GM19395 (cell line): ENCODE measurements at regions not wholly inside any gene's neighbourhood (a gene's known extent, or its start where the extent isn't known, plus 50 kb on each side); places are given as distances from the start of the nearest gene placed in this dataset.

Experiments
- ATAC-seq: cut with Tn5 transposase; IDR thresholded peaks from one replicate; pipeline ENCODE4 v1.9.1; 2021; ENCODE audit warnings: mild to moderate bottlenecking, moderate library complexity; ENCODE audit not compliant: unreplicated experiment

GRCh38 chr3:34277110-34277509, 478.7 kb downstream of the PDCD6IP start:
- no peak for ATAC-seq

GRCh38 chr3:34279901-34280300, 481.5 kb downstream of the PDCD6IP start:
- ATAC-seq, result no peak

GRCh38 chr3:34283751-34284150, 485.3 kb downstream of the PDCD6IP start:
- ATAC-seq, result no peak

- ATAC-seq, result no peak
Measured at GRCh38 chr3:34284959-34285826, 486.8 kb downstream of the PDCD6IP start.

- ATAC-seq, result no peak
Measured at GRCh38 chr3:34285827-34286188, 487.4 kb downstream of the PDCD6IP start.

- ATAC-seq, result no peak
Measured at GRCh38 chr3:34292605-34293300, 494.3 kb downstream of the PDCD6IP start.

- ATAC-seq, result no peak
Measured at GRCh38 chr3:34294240-34294639, 495.8 kb downstream of the PDCD6IP start.

DNA sequence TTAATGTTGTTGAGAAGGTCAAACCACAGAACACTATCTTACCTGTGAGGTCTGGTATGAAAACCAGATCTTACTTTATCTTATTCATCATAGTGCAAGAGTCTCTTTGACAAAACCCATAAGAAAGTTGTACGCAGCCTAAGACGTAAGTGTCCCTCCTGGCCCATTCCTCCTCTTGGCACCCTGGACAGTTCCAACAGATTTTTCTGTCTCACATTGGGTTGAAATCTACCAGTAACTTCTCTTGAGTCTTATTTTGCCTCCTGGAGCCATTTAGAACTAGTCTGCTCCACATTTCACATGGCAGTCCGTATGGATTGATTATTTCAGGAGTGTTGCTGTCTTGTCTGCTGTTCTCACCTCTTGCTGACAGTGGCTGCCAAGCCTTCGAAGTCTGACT, 498.4 kb downstream of the PDCD6IP start:
- no peak for ATAC-seq

- no peak for ATAC-seq
Measured at GRCh38 chr3:34298653-34299052, 500.2 kb downstream of the PDCD6IP start.

- no peak for ATAC-seq
Measured at GRCh38 chr3:34300621-34301020, 502.2 kb downstream of the PDCD6IP start.

DNA sequence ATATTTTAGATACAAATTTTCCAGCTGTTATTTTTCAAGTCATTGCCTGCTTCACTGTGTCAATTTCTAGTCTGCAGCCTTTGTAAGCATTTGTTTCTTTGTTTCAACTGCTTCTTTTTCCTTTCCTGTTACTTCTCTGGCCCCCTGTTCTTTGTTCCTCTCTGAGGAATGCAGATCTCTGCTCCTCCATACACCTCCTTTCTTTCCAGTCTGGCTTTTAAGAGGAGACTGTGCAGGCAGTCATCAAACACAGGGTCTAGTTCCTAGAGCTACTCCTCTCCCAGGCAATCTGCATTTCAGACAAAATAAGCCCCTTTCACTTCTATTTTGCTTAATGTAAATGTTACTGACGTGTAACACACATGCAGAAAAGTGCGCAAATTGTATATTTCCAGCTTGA, 502.9 kb downstream of the PDCD6IP start:
- ATAC-seq, result no peak

- ATAC-seq, result no peak
Measured at GRCh38 chr3:34305266-34305665, 506.8 kb downstream of the PDCD6IP start.

DNA sequence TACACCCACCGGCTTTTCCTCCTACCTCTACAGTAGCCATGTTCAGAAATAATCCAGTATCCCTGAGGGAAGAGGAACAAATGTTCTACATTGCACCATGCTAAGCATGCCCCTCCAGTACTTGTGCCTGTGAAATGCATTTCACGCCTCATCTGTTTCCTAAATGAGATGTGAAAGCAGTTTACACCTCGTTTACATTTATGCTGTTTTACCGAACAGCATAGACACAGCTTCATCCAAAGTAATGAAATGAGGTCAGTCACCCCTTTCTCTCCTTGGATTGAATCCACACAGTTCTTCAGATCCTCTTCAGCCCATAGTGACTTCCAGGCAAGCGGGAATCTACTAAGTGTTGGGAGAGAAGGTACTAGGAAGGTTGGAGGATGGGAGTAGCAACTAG, 514.3 kb downstream of the PDCD6IP start:
- no peak for ATAC-seq

GRCh38 chr3:34319881-34320280, 521.5 kb downstream of the PDCD6IP start:
- no peak for ATAC-seq

- ATAC-seq, result peak; percentile 84
Measured at GRCh38 chr3:34323517-34323916, 525.1 kb downstream of the PDCD6IP start.

- no peak for ATAC-seq
Measured at GRCh38 chr3:34346656-34347055, 548.2 kb downstream of the PDCD6IP start.

- no peak for ATAC-seq
Measured at GRCh38 chr3:34351882-34352777, 553.7 kb downstream of the PDCD6IP start.

GRCh38 chr3:34352778-34353331, 554.4 kb downstream of the PDCD6IP start:
- no peak for ATAC-seq

- ATAC-seq, result no peak
Measured at GRCh38 chr3:34357461-34357860, 559.0 kb downstream of the PDCD6IP start.

GRCh38 chr3:34359064-34359463, 560.6 kb downstream of the PDCD6IP start:
- no peak for ATAC-seq

GRCh38 chr3:34360713-34361112, 562.3 kb downstream of the PDCD6IP start:
- no peak for ATAC-seq
